ENCODE measurements at regions not wholly inside any gene's neighbourhood (a gene's known extent, or its start where the extent isn't known, plus 50 kb on each side); places are given as distances from the start of the nearest gene placed in this dataset.

DNA sequence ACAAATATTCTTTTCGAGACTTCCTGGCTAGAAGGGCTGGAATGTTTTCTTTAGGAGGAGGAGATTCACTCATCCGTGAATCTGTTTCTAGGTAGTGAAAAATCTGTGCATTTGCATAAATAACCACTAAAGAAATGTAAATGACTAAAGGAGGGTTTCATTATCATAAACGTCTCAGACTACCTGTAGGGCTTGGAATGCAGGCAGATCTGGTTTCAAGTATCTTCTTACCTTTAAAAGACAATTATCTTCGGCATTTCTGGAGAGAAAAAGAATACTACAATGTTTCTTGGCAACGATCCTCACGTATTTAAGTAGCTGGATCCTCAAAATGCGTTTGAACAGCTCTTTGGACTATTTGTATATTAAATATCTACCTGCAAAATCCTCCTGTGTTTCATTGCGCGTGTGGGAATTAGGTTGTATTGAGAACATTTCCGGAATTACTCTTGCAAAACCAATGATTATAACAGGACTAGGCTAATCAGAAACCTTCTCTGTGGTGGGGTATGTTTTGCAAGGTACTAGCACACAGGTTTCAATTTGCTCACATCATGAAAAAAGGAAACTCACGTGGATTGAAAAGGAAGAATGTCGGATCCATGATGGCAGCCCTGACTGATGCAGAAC, 291.1 kb upstream of the ARGLU1 start:
- TF ChIP-seq, protein P1, sequence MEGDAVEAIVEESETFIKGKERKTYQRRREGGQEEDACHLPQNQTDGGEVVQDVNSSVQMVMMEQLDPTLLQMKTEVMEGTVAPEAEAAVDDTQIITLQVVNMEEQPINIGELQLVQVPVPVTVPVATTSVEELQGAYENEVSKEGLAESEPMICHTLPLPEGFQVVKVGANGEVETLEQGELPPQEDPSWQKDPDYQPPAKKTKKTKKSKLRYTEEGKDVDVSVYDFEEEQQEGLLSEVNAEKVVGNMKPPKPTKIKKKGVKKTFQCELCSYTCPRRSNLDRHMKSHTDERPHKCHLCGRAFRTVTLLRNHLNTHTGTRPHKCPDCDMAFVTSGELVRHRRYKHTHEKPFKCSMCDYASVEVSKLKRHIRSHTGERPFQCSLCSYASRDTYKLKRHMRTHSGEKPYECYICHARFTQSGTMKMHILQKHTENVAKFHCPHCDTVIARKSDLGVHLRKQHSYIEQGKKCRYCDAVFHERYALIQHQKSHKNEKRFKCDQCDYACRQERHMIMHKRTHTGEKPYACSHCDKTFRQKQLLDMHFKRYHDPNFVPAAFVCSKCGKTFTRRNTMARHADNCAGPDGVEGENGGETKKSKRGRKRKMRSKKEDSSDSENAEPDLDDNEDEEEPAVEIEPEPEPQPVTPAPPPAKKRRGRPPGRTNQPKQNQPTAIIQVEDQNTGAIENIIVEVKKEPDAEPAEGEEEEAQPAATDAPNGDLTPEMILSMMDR (conservative IDR thresholded peaks at IDR 0.05; ENCODE audit: low read length), result no peak
- no peak for TF ChIP-seq EZH2phosphoT487 (IDR thresholded peaks at IDR 0.05; ENCODE audit: borderline replicate concordance)
